ENCODE measurements at regions not wholly inside any gene's neighbourhood (a gene's known extent, or its start where the extent isn't known, plus 50 kb on each side); places are given as distances from the start of the nearest gene placed in this dataset.

GRCh38 chr16:5488581-5488980 lies 391.0 kb upstream of the EEF2KMT start:
- no peaks in the 10 kb centered on the region for H3K27me3 ChIP-seq (replicated peaks; ENCODE audit: control insufficient read depth, insufficient read depth, low read length, poor library complexity, severe bottlenecking)
- H3K4me3 ChIP-seq (ENCODE audit: insufficient read depth, low read depth, low read length, poor library complexity, severe bottlenecking): no peak overlapping the region
- H3K36me3 ChIP-seq (ENCODE audit: control insufficient read depth, insufficient read depth, low read length): no peaks in the 10 kb centered on the region
- no peak overlapping the region for H3K27ac ChIP-seq (ENCODE audit: insufficient read depth, low read length, poor library complexity, severe bottlenecking)
- H3K4me1 ChIP-seq (ENCODE audit: control insufficient read depth, insufficient read depth, low read length, poor library complexity, severe bottlenecking): no peaks in the 10 kb centered on the region
- H3K9me3 ChIP-seq (ENCODE audit: control insufficient read depth, low read length): no peaks in the 10 kb centered on the region
- no peak for DNase-seq

GRCh38 chr16:5487728-5488127 lies 390.1 kb upstream of the EEF2KMT start:
- no peaks in the 10 kb centered on the region for H3K4me1 ChIP-seq (ENCODE audit: control insufficient read depth, insufficient read depth, low read length, poor library complexity, severe bottlenecking)
- no peak overlapping the region for H3K4me3 ChIP-seq (ENCODE audit: insufficient read depth, low read depth, low read length, poor library complexity, severe bottlenecking)
- no peaks in the 10 kb centered on the region for H3K36me3 ChIP-seq (ENCODE audit: control insufficient read depth, insufficient read depth, low read length)

GRCh38 chr16:5482256-5482655 lies 384.7 kb upstream of the EEF2KMT start:
- Histone ChIP-seq H3K4me1 (ENCODE audit: control insufficient read depth, insufficient read depth, low read length, poor library complexity, severe bottlenecking) (no peaks in the 10 kb centered on the region), H3K27me3 (replicated peaks; ENCODE audit: control insufficient read depth, insufficient read depth, low read length, poor library complexity, severe bottlenecking) (no peaks in the 10 kb centered on the region), H3K4me3 (ENCODE audit: insufficient read depth, low read depth, low read length, poor library complexity, severe bottlenecking) (no peak overlapping the region), H3K27ac (ENCODE audit: insufficient read depth, low read length, poor library complexity, severe bottlenecking) (no peak overlapping the region), H3K36me3 (ENCODE audit: control insufficient read depth, insufficient read depth, low read length) (no peaks in the 10 kb centered on the region), H3K9me3 (ENCODE audit: control insufficient read depth, low read length) (no peaks in the 10 kb centered on the region)
- DNase-seq: no peak

More at GRCh38 chr16:5487728-5488127, 390.1 kb upstream of the EEF2KMT start:
- no peak overlapping the region for H3K27ac ChIP-seq (ENCODE audit: insufficient read depth, low read length, poor library complexity, severe bottlenecking)
- no peaks in the 10 kb centered on the region for H3K27me3 ChIP-seq (replicated peaks; ENCODE audit: control insufficient read depth, insufficient read depth, low read length, poor library complexity, severe bottlenecking)
- DNase-seq: no peak
- H3K9me3 ChIP-seq (ENCODE audit: control insufficient read depth, low read length): no peaks in the 10 kb centered on the region

GRCh38 chr16:5480431-5481195 lies 383.0 kb upstream of the EEF2KMT start:
- no peak for DNase-seq
- no peak overlapping the region for H3K4me3 ChIP-seq (ENCODE audit: insufficient read depth, low read depth, low read length, poor library complexity, severe bottlenecking)
- no peaks in the 10 kb centered on the region for H3K9me3 ChIP-seq (ENCODE audit: control insufficient read depth, low read length)
- H3K27ac ChIP-seq (ENCODE audit: insufficient read depth, low read length, poor library complexity, severe bottlenecking): no peak overlapping the region
- H3K27me3 ChIP-seq (replicated peaks; ENCODE audit: control insufficient read depth, insufficient read depth, low read length, poor library complexity, severe bottlenecking): no peaks in the 10 kb centered on the region
- H3K4me1 ChIP-seq (ENCODE audit: control insufficient read depth, insufficient read depth, low read length, poor library complexity, severe bottlenecking): no peaks in the 10 kb centered on the region
- no peaks in the 10 kb centered on the region for H3K36me3 ChIP-seq (ENCODE audit: control insufficient read depth, insufficient read depth, low read length)

DNA sequence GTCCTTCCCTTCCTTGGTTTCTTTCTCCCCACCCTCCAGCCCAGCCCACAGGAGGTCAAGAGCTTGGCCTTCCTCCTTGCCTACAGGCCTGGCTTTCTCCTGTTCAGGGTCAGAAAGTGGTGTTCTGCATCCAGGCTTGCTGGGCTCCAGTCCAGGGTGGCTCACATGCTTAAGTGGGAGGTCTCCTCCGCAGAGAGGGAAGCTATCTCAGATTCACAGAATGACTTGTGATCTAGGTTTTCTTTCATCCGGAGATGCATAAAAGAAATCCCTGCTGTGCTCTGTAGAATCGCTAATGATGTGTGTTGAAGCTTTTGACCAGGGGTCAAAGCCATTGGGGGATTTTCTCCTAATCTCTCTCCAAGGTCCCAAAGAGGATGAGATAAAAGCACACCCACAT lies 382.3 kb upstream of the EEF2KMT start:
- H3K27me3 ChIP-seq (replicated peaks; ENCODE audit: control insufficient read depth, insufficient read depth, low read length, poor library complexity, severe bottlenecking): no peaks in the 10 kb centered on the region
- no peak overlapping the region for H3K27ac ChIP-seq (ENCODE audit: insufficient read depth, low read length, poor library complexity, severe bottlenecking)
- DNase-seq: no peak
- H3K9me3 ChIP-seq (ENCODE audit: control insufficient read depth, low read length): no peaks in the 10 kb centered on the region
- no peak overlapping the region for H3K4me3 ChIP-seq (ENCODE audit: insufficient read depth, low read depth, low read length, poor library complexity, severe bottlenecking)
- no peaks in the 10 kb centered on the region for H3K4me1 ChIP-seq (ENCODE audit: control insufficient read depth, insufficient read depth, low read length, poor library complexity, severe bottlenecking)
- no peaks in the 10 kb centered on the region for H3K36me3 ChIP-seq (ENCODE audit: control insufficient read depth, insufficient read depth, low read length)

GRCh38 chr16:5478036-5478435 lies 380.4 kb upstream of the EEF2KMT start:
- Histone ChIP-seq H3K27me3 (replicated peaks; ENCODE audit: control insufficient read depth, insufficient read depth, low read length, poor library complexity, severe bottlenecking) (no peaks in the 10 kb centered on the region), H3K36me3 (ENCODE audit: control insufficient read depth, insufficient read depth, low read length) (no peaks in the 10 kb centered on the region), H3K4me3 (ENCODE audit: insufficient read depth, low read depth, low read length, poor library complexity, severe bottlenecking) (no peak overlapping the region), H3K27ac (ENCODE audit: insufficient read depth, low read length, poor library complexity, severe bottlenecking) (no peak overlapping the region), H3K4me1 (ENCODE audit: control insufficient read depth, insufficient read depth, low read length, poor library complexity, severe bottlenecking) (no peaks in the 10 kb centered on the region), H3K9me3 (ENCODE audit: control insufficient read depth, low read length) (no peaks in the 10 kb centered on the region)
- no peak for DNase-seq

DNA sequence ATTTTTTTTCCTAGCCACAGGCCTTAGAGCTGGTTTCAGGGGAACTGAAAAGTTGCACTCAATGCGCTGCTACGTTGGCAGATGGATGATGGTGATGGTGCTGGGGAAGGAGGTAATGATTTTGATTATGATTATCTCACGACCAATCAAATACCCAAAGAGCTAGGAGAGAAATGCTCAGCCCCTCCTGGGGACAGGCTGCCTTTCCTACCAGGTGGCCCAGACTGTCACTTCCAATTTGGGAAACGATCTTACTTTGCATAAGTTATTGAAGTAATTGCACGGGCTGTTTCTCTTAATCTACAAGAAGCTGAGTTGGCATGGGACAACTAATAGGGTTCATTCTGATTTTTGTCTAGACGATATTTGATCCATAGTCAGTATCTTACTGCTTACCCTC lies 379.7 kb upstream of the EEF2KMT start:
- H3K9me3 ChIP-seq (ENCODE audit: control insufficient read depth, low read length): no peaks in the 10 kb centered on the region
- H3K4me1 ChIP-seq (ENCODE audit: control insufficient read depth, insufficient read depth, low read length, poor library complexity, severe bottlenecking): no peaks in the 10 kb centered on the region
- no peak overlapping the region for H3K27ac ChIP-seq (ENCODE audit: insufficient read depth, low read length, poor library complexity, severe bottlenecking)
- no peaks in the 10 kb centered on the region for H3K36me3 ChIP-seq (ENCODE audit: control insufficient read depth, insufficient read depth, low read length)
- H3K27me3 ChIP-seq (replicated peaks; ENCODE audit: control insufficient read depth, insufficient read depth, low read length, poor library complexity, severe bottlenecking): no peaks in the 10 kb centered on the region
- H3K4me3 ChIP-seq (ENCODE audit: insufficient read depth, low read depth, low read length, poor library complexity, severe bottlenecking): no peak overlapping the region
- no peak for DNase-seq

DNA sequence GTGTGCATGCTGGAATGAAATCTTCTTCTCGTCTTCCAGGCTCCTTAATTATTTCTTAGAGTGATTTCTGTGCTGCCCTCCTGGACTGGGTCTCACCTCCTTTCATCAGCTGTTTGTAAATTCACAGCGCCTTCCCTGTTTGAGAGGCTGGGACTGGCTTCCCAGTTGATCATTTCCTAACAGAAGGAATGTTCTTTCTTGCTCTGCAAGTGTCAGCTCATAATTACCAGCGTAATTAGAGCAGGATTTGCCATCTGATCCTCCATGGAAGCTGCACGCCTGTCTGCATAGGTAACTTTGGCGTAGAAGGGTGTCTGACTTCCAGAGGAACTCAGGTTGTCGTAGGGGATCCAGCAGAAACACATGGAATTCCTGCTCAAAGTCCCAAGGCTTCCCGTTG lies 375.0 kb upstream of the EEF2KMT start:
- Histone ChIP-seq H3K27ac (ENCODE audit: insufficient read depth, low read length, poor library complexity, severe bottlenecking) (no peak overlapping the region), H3K4me1 (ENCODE audit: control insufficient read depth, insufficient read depth, low read length, poor library complexity, severe bottlenecking) (no peaks in the 10 kb centered on the region), H3K4me3 (ENCODE audit: insufficient read depth, low read depth, low read length, poor library complexity, severe bottlenecking) (no peak overlapping the region), H3K36me3 (ENCODE audit: control insufficient read depth, insufficient read depth, low read length) (no peaks in the 10 kb centered on the region), H3K9me3 (ENCODE audit: control insufficient read depth, low read length) (no peaks in the 10 kb centered on the region), H3K27me3 (replicated peaks; ENCODE audit: control insufficient read depth, insufficient read depth, low read length, poor library complexity, severe bottlenecking) (no peaks in the 10 kb centered on the region)
- no peak for DNase-seq

- Histone ChIP-seq H3K27me3 (replicated peaks; ENCODE audit: control insufficient read depth, insufficient read depth, low read length, poor library complexity, severe bottlenecking) (no peaks in the 10 kb centered on the region), H3K4me3 (ENCODE audit: insufficient read depth, low read depth, low read length, poor library complexity, severe bottlenecking) (no peak overlapping the region), H3K4me1 (ENCODE audit: control insufficient read depth, insufficient read depth, low read length, poor library complexity, severe bottlenecking) (no peaks in the 10 kb centered on the region), H3K9me3 (ENCODE audit: control insufficient read depth, low read length) (no peaks in the 10 kb centered on the region), H3K27ac (ENCODE audit: insufficient read depth, low read length, poor library complexity, severe bottlenecking) (no peak overlapping the region), H3K36me3 (ENCODE audit: control insufficient read depth, insufficient read depth, low read length) (no peaks in the 10 kb centered on the region)
- no peak for DNase-seq
These were observed 370.9 kb upstream of the EEF2KMT start for GRCh38 chr16:5468488-5468887.

- H3K4me1 ChIP-seq (ENCODE audit: control insufficient read depth, insufficient read depth, low read length, poor library complexity, severe bottlenecking): no peaks in the 10 kb centered on the region
- H3K27me3 ChIP-seq (replicated peaks; ENCODE audit: control insufficient read depth, insufficient read depth, low read length, poor library complexity, severe bottlenecking): no peaks in the 10 kb centered on the region
- H3K4me3 ChIP-seq (ENCODE audit: insufficient read depth, low read depth, low read length, poor library complexity, severe bottlenecking): no peak overlapping the region
- no peaks in the 10 kb centered on the region for H3K36me3 ChIP-seq (ENCODE audit: control insufficient read depth, insufficient read depth, low read length)
- no peak for DNase-seq
- no peak overlapping the region for H3K27ac ChIP-seq (ENCODE audit: insufficient read depth, low read length, poor library complexity, severe bottlenecking)
- H3K9me3 ChIP-seq (ENCODE audit: control insufficient read depth, low read length): no peaks in the 10 kb centered on the region
These were observed 370.0 kb upstream of the EEF2KMT start for GRCh38 chr16:5467552-5467951.

Data from effector memory CD4-positive, alpha-beta T cell (primary cell).